Kidney capillary endothelial cell (primary cell): ENCODE measurements at regions not wholly inside any gene's neighbourhood (a gene's known extent, or its start where the extent isn't known, plus 50 kb on each side); places are given as distances from the start of the nearest gene placed in this dataset.
A peak's percentile ranks its signal among the peaks of the same experiment; 100 is the strongest.
"Not testable (repeated sequence)": the region's sequence is repeated elsewhere in the genome, so short reads cannot be mapped to it uniquely, and the experiment has no call there.

Experiments
- DNase-seq: peaks from one replicate; pipeline ENCODE4 v3.0.0-alpha.2; 2018; ENCODE audit warnings: low spot score

DNA sequence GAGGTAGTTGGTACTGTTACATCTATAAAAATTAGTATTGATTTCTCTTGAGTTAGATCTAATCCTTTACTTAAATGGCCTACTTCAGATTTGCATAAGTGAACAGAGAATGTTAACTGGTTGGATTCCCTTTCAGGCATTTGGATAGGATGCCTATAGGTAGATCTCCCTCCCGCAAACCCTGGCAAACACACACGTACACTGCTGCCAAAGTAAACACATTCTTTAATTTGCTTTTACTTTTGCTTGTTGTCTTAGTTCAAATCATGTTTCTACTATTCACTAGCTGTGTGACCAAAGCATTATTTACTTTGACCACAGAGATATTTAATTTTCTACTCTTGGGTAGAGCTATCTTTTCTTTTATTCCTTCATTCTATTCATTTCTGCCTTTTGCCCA, 936.1 kb upstream of the FBXO33 start:
- DNase-seq, result no peak

DNA sequence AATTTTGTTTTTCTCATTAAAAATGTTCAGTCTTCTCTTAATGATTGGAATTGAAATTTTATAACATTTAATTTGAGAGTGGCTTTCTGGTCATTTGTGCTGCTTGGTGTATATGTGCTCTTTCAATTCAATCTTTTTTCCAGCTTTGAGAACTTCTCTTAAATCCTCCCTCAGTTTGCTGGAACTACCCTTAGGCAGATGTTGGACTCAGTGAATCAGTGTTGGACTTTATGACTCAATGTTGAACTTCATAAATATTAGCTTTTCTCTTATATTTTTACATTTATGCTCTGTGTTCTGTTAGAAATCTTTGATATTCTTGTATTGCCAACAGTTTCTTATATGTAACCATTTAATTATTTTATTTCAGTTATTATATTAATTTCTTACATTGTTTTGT, 935.5 kb upstream of the FBXO33 start:
- no peak for DNase-seq

DNA sequence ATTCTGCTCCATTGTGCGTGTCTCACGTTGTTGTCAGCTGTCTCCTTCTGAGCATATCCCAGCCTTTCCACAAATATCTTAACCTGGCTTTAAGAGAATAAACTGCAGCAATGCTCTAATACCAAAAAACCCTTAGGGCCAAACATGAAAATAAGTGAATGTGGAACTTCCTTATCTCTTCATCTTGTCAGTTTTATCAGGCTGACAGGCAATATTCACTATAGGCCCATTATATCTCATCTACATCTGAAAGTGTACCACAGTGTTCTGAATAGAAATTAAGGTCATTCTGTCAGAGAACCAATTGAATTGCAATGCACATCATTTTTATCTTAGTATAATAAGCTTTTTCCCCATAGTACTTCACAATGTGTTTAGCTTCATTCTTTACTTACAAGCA, 933.1 kb upstream of the FBXO33 start:
- no peak for DNase-seq

DNA sequence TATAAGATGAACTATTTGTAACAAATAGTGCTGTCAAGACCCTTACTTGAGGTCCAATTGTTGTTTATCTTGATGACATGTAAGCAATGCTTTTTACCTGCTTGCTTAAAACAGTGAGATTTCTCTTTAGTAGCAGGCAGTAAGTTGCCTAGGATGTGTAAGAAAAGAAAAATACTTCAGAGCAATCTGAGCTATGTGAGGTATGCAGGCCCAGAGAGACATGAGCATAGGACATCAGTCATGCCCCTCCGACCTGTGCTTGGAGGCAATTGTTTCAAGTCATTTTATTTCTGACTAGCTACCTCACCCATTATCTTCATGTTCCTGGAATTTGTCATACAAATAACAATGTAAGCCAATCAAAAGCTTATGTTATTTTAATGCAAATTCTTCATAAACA, 930.6 kb upstream of the FBXO33 start:
- DNase-seq, result no peak

DNA sequence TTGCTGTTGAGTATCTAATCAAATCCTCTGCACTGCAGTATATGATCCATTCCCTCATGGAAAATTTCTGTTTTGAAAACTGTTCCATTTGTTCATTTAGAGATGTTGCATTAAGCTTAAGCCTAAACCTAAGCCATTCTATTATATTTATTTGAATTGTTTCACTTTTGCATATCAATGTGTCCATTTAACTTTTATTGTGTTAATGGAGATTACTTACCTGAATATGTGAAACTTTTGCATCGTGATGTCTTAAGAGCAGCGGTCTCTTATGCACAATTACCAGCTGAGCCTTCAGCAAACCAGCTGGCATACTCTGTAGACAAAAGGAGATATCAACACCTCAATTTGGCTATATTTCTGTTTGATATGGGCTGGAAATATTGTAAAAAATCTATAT, 922.5 kb upstream of the FBXO33 start:
- no peak for DNase-seq

DNA sequence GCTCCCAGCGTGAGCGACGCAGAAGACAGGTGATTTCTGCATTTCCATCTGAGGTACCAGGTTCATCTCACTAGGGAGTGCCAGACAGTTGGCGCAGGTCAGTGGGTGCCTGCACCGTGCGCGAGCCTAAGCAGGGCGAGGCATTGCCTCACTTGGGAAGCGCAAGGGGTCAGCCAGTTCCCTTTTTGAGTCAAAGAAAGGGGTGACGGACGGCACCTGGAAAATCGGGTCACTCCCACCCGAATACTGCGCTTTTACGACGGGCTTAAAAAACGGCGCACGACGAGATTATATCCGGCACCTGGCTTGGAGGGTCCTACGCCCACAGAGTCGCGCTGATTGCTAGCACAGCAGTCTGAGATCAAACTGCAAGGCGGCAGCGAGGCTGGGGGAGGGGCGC, 915.9 kb upstream of the FBXO33 start:
- not testable (repeated sequence) for DNase-seq

DNA sequence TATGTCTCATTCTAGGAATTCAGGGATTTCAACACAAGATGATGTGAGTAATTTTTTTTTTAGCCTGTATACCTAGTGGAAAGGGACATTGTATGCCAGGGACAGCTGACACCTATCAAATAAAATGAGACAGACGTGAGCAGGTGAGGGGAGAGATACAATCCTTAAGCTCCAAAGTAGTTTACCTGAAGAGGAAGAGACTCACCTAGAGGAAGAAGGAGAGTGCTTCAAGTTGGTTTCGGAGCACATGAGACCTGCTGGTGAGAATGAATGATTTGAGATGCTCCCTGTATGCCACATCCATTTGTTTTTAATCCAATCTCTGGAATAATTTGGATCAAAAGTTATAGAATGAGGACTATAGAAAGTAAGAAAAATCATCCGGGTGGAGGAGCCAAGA, 915.4 kb upstream of the FBXO33 start:
- no peak for DNase-seq

DNA sequence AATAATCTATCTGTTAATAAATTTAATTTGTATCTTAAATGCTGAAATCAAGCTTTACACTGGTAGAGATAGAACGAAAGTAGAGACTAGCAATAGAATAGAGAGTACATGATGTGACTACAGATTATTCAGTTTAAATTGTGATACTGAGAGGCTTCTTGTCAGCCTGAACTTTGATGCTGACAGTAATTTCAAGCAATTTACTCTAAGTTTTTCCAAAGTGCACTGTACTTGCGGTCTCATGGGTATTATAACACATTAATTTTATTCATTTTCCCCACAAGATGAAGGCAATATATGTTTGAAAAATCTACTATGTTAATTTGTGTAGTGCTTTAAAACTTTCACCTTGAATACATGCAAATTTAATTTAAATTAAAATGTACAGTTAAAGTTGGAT, 914.0 kb upstream of the FBXO33 start:
- no peak for DNase-seq

DNA sequence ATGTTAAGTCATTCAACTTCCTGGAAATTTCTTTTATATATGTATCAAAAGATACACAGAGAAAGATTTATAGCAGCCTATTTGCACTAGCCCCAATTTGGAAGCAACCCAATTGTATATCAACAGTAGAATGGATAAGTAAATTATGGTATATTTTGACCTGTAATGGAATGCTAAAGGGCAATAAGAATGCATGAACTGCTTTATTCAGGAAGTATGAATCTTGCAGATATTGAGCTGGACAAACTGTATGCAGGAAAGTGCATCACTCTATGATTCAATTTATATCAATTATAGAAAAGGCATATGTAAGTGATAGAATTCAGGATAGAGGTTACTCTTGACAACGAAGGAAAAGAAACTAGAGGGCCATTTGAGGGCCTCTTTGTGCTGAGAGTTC, 913.1 kb upstream of the FBXO33 start:
- no peak for DNase-seq

DNA sequence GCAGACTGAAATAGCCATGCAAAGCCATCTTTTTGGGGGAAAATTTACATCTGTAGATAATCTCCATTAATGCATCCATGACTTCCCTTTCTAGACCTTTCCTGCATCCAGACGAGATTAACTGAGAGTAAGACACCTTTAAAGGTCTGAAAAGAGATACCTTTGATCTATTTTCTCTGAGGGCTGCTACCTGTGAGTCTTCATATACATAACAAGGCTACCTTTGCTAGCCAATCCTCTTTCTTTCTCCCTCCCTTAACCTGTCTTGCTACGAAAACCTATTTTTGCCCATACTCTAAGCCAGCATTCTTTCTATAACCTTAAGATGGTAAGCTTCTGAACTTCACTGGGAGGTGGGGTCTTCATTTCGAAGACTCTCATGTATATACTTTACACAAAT, 908.5 kb upstream of the FBXO33 start:
- DNase-seq, result no peak

DNA sequence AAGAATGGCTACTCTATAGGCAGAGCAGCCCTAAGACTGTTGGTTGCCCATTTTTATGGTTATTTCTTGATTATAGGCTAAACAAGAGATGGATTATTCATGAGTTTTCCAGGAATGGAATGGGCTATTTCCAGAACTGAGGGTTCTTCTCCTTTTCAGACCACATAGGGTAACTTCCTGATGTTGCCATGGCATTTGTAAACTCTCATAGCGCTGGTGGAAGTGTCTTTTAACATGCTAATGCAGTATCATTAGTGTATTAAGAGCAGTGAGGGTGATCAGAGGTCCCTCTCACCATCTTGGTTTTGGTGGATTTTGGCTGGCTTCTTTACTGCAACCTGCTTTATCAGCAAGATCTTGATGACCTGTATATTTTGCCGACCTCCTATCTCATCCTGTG, 904.6 kb upstream of the FBXO33 start:
- DNase-seq, result no peak

DNA sequence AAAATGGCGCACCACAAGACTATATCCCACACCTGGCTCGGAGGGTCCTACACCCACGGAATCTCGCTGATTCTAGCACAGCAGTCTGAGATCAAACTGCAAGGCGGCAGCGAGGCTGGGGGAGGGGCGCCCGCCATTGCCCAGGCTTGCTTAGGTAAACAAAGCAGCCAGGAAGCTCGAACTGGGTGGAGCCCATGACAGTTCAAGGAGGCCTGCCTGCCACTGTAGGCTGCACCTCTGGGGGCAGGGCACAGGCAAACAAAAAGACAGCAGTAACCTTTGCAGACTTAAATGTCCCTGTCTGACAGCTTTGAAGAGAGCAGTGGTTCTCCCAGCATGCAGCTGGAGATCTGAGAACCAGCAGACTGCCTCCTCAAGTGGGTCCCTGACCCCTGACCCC, 894.3 kb upstream of the FBXO33 start:
- DNase-seq, result not testable (repeated sequence)

DNA sequence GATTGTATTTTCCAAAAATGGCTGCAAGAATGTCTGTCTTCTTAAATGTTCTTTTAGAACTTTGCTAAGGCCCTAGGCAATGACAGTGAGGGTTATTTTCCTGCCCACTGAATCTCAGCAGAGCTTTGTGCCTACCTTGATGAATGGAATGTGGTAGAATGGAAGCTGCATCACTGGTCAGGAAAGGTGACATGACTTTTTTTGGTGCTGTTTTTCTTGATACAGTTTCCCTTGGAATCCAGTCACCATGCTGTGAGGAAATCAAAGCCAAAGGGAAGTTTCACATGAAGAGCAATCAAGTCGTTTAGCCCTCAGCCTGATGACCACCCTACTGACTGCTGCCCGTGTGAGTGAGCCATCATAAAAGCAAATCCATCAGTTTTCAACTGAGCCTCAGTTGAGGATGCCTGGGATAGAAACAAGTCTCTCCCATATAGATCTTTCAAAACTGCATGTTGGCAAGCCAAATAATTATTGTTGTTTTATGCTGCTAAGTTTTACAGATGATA, 886.0 kb upstream of the FBXO33 start:
- DNase-seq, result no peak

DNA sequence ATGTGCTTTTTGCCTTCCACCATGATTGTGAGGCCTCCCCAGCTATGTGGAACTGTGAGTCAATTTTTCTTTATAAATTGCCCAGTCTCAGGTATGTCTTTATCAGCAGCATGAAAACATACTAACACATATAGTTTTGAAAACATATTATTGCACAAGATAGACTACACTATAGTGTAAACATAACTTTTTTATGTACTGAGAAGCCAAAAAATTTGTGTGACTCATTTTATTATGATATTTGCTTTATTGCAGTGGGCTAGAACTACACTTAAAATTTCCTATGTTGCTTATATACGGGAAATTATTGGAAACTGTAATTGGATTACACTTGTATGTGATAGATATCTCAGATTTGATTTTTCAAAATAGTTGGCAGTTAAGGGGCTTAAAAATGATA, 885.5 kb upstream of the FBXO33 start:
- DNase-seq, result no peak

DNA sequence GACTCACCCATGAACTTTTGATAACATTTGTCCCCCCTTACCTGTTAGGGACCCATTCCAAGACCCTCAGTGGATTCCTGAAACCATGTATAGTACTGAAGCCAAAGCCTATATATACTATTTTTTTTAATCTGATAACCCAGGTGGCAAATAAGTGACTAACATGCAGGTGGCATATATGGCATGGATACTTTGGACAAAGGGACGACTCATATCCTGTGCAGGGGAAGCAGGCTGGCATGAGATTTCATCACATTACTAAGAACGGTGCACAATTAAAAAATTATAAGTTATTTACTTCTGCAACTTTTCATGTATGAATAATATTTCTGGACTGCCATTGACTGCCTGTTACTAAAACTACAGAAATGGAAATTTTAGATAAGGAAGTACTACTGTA, 880.1 kb upstream of the FBXO33 start:
- peak; percentile 30 for DNase-seq

DNA sequence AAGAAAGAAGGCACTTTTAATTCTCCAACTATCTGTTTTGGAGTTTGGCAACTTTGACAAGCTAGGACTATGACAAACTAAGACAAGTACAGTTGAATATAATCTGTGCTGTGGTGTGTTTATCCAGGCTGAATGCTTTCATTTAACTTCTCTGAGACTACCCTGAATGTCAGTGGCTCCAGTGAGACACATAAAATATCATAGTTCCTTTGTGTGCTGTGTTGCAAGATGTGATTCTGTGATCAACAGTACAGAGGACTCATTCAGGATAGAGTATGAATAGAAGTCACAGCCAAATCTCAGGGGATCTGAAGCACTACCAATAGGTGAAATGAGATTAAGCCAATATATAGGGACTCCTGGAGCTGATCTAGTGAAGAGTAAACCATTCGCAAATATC, 876.9 kb upstream of the FBXO33 start:
- no peak for DNase-seq

DNA sequence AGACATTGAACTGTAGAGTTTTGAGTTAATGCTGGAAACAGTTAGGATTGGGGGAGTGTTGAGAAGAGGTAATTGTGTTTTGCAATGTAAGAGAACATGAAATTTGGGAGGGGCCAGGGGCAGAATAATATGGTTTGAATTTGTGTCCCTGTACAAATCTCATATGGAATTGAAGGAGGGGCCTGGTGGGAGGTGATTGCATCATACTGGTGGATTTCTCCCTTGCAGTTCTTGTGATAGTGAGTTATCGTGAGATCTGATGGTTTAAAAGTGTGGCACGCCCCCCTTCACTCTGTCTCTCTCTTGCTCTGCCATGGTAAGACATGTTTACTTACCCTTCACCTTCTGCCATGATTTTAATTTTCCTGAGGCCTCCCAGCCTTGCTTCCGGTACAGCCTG, 876.0 kb upstream of the FBXO33 start:
- DNase-seq, result no peak

DNA sequence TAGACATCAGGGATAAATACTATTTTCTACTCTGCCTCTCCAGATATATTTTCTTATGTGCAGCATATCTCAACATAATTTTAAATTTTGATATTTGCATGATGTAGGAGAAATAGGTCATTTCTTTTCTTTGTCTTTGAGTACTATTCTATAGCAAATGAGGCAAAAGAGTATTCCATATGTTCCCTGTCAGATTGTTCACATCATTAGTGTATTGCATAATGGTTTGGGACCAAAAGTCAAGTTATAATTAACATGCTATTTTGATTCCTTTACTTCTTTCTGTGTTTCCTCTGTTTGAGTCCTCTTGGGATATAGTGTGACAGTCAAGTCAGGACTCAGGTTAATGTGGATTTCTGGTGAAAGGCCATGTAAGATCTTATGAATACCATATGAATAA, 864.6 kb upstream of the FBXO33 start:
- DNase-seq, result no peak

DNA sequence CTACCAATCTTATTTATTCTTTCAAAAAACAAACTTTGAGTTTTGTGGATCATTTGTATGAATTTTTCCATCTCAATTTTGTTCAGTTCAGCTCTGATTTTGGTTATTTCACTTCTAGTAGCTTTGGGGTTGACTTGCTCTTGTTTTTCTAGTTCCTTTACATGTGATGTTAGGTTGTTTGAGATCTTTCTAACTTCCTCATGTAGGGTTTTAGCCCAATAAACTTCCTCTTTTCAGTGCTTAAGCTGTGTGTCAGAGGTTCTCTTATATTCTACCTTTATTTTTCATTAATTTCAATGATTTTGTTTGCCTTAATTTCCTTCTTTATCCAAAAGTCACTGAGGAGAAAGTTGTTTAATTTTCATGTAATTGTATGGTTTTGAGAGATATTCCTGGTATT, 860.4 kb upstream of the FBXO33 start:
- DNase-seq, result no peak

DNA sequence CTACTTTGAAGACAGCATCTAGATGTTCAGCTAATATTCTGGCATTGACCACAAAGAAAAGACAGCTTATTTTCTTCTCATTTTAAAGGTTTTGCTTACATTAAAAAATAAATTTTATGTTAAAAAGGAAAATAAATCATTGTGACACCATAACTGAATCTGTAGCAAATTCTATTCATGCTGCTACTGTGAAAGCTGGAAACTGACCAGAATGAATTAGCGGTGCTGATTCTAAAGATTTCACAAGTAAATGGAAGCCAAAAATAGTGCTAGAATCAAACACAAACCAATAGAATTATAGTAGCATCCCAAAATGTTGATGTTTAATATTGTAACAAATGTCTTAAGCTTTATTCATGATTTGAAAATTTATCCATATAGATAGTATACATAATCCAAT, 850.0 kb upstream of the FBXO33 start:
- no peak for DNase-seq

DNA sequence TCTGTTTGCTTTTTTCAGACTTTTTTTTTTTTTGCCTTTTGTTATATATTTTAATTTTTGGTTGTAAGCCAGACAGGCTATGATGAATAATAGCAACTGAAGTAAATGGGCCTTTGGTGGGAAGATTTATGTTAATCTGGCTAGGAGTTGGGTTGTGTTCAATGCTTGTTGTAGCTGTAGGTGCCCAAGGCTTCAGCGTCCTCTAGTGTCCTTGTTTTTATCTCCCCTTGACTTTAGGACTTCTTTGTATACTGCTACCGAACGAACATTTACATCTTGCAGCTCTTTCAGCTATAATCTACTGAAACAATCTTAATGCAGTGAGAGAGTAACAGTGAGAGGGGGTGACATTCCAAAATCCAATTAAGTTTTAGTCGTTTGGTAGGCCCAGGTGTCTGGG, 848.4 kb upstream of the FBXO33 start:
- DNase-seq, result no peak

DNA sequence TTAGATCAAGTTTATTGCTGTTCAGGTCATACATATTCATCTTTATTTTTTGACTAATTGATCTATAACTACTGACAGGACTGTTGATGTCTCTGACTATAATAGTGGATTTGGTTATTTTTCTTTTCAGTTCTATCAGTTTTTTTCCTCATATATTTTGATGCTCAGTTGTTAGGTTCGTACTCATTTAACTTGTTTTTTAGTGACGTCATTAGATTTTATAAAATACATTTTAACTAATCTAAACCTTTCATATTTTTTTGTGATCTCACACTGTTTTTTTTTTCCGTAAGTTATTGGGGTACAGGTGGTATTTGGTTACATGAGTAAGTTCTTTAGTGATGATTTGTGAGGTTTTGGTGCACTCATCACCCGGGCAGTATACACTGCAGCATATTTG, 841.2 kb upstream of the FBXO33 start:
- DNase-seq, result no peak

DNA sequence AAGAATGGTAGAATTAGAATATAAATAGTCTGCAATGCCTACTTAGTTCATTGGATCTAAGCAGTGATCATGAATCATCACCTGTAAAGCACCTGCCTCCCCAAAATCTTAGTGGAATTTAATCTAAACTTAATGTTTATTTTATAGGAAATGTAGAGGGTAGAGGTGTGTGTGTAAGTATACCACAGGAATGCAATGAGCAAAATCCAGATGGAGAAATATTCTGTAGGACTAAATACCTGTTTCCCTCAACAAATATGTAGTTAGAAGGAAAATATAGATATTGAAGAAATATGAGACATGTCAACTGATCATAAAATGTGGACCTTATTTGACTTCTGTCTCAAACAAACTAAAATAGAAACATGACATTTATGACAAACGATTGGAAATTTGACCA, 839.2 kb upstream of the FBXO33 start:
- DNase-seq, result no peak

DNA sequence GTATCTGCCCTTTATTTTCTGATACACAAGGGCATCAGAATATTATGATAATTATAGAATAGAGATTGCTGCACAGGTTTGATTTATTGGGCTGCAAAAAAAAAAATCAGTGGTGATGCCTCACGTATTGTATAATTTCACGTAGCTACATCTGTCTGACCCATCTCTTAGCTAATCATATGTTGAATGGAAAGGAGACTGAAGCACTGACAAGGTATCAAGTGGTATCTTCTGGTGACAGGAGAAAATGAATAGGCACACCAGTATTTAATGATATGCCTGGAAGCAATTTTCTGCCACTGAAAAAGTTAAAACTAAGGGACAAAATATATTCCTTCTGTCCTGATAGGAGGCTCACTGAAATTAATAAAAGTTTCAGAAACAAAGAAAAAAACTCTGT, 837.2 kb upstream of the FBXO33 start:
- DNase-seq, result no peak

DNA sequence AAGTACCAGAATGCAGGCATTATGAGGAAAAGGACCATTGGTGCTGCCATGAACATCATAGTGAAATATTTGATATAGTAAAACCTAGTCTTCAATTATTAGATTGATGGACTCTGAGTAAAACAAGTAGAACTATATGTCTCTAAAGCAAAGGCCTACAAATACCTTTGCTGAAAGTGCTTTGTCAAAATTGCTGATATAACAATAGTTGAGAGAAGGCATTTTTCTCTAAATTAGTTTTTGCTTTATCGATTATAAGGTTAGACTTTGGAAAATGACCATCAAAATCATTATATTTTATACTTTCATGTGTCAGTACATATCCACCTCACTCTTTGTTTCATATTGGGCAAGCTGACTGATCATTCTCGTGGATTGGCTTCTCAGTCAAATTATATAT, 836.0 kb upstream of the FBXO33 start:
- no peak for DNase-seq
